Progenitor cell of endocrine pancreas (in vitro differentiated cells): ENCODE measurements at regions not wholly inside any gene's neighbourhood (a gene's known extent, or its start where the extent isn't known, plus 50 kb on each side); places are given as distances from the start of the nearest gene placed in this dataset.

Experiments used
- DNase-seq: peaks from one replicate; pipeline ENCODE4 v3.0.0; 2021; ENCODE audit warnings: low spot score; ENCODE audit not compliant: unreplicated experiment
- H3K27ac Mint-ChIP-seq: 2 replicates; pipeline ENCODE4 v1.8.0; 2021; ENCODE audit warnings: mild to moderate bottlenecking, moderate library complexity, mixed read lengths
- H3K27me3 Mint-ChIP-seq: 2 replicates; pipeline ENCODE4 v1.8.0; 2021; ENCODE audit warnings: mixed read lengths
- H3K36me3 Mint-ChIP-seq: 2 replicates; pipeline ENCODE4 v1.8.0; 2022; ENCODE audit warnings: mixed read lengths; ENCODE audit not compliant: insufficient read depth
- H3K4me1 Mint-ChIP-seq: 2 replicates; pipeline ENCODE4 v1.8.0; 2021; ENCODE audit warnings: low read depth, mixed read lengths
- H3K4me3 Mint-ChIP-seq: 2 replicates; pipeline ENCODE4 v1.8.0; 2021; ENCODE audit warnings: low read depth, mild to moderate bottlenecking, moderate library complexity, mixed read lengths
- H3K9me3 Mint-ChIP-seq: 2 replicates; pipeline ENCODE4 v1.8.0; 2021; ENCODE audit warnings: low read depth, mixed read lengths
- CTCF ChIP-seq: fragments of 200-600 bp; sonication (generic); IDR thresholded peaks from one replicate; pipeline ENCODE4 v1.5.0; 2021; ENCODE audit warnings: antibody characterized with exemption, mild to moderate bottlenecking; ENCODE audit not compliant: unreplicated experiment

- Mint-ChIP-seq H3K9me3 (peaks cover 10% of the 10 kb centered on the region), H3K27me3 (peaks cover 3% of the 10 kb centered on the region), H3K4me1 (no peaks in the 10 kb centered on the region), H3K27ac (no peak overlapping the region), H3K4me3 (no peak overlapping the region), H3K36me3 (no peaks in the 10 kb centered on the region)
- TF ChIP-seq CTCF: no peak
- no peak for DNase-seq
These were observed 752.0 kb downstream of the QKI start for GRCh38 chr6:164166515-164166914.

- no peak overlapping the region for H3K27ac Mint-ChIP-seq
- no peaks in the 10 kb centered on the region for H3K4me1 Mint-ChIP-seq
- TF ChIP-seq CTCF: no peak
- DNase-seq: no peak
- no peaks in the 10 kb centered on the region for H3K36me3 Mint-ChIP-seq
- no peak overlapping the region for H3K4me3 Mint-ChIP-seq
- peaks cover 10% of the 10 kb centered on the region for H3K9me3 Mint-ChIP-seq
- peaks cover 3% of the 10 kb centered on the region for H3K27me3 Mint-ChIP-seq
These were observed 750.4 kb downstream of the QKI start for GRCh38 chr6:164164876-164165275.

GRCh38 chr6:164163239-164163638 is 748.7 kb downstream of the QKI start:
- no peak for DNase-seq
- Mint-ChIP-seq H3K27me3 (peaks cover 3% of the 10 kb centered on the region), H3K4me3 (no peak overlapping the region), H3K9me3 (peaks cover 10% of the 10 kb centered on the region), H3K4me1 (no peaks in the 10 kb centered on the region), H3K36me3 (no peaks in the 10 kb centered on the region), H3K27ac (no peak overlapping the region)
- TF ChIP-seq CTCF: no peak

- H3K27ac Mint-ChIP-seq: no peak overlapping the region
- DNase-seq: no peak
These were observed 744.5 kb downstream of the QKI start for GRCh38 chr6:164159061-164159460.

GRCh38 chr6:164154588-164154987 is 740.1 kb downstream of the QKI start:
- Mint-ChIP-seq H3K9me3 (peaks cover 4% of the 10 kb centered on the region), H3K27ac (no peak overlapping the region), H3K4me3 (no peak overlapping the region), H3K36me3 (no peaks in the 10 kb centered on the region), H3K4me1 (no peaks in the 10 kb centered on the region), H3K27me3 (peaks cover 2% of the 10 kb centered on the region)
- no peak for TF ChIP-seq CTCF
- no peak for DNase-seq

More at GRCh38 chr6:164159061-164159460, 744.5 kb downstream of the QKI start:
- no peaks in the 10 kb centered on the region for H3K27me3 Mint-ChIP-seq
- no peaks in the 10 kb centered on the region for H3K36me3 Mint-ChIP-seq
- TF ChIP-seq CTCF: no peak
- peaks cover 14% of the 10 kb centered on the region for H3K9me3 Mint-ChIP-seq
- H3K4me3 Mint-ChIP-seq: no peak overlapping the region
- no peaks in the 10 kb centered on the region for H3K4me1 Mint-ChIP-seq
